ENCODE measurements at regions not wholly inside any gene's neighbourhood (a gene's known extent, or its start where the extent isn't known, plus 50 kb on each side); places are given as distances from the start of the nearest gene placed in this dataset.
"Not testable (repeated sequence)": the region's sequence is repeated elsewhere in the genome, so short reads cannot be mapped to it uniquely, and the experiment has no call there.

GRCh38 chr12:73699318-73699717 is 838.3 kb upstream of the ATXN7L3B start:
- Histone ChIP-seq H3K27me3 (ENCODE audit: insufficient read depth, low read length) (no peaks in the 10 kb centered on the region), H3K36me3 (ENCODE audit: insufficient read depth, low read length) (no peaks in the 10 kb centered on the region), H3K4me3 (ENCODE audit: insufficient read depth, low read length) (no peak overlapping the region), H3K9me3 (ENCODE audit: low read depth, low read length) (peaks cover 2% of the 10 kb centered on the region), H2AFZ (ENCODE audit: low read length) (no peak overlapping the region), H3K27ac (ENCODE audit: low read depth, low read length) (no peak overlapping the region), H3K4me2 (ENCODE audit: insufficient read depth, low read length) (no peak overlapping the region), H3K79me2 (ENCODE audit: insufficient read depth, low read length) (no peaks in the 10 kb centered on the region), H3K4me1 (ENCODE audit: insufficient read depth, low read length) (no peaks in the 10 kb centered on the region), H4K20me1 (ENCODE audit: insufficient read depth, low read length) (no peaks in the 10 kb centered on the region)
- no peak for DNase-seq (ENCODE audit: insufficient read length, low spot score, missing footprints)
- no peak for TF ChIP-seq CTCF (IDR thresholded peaks at IDR 0.05; ENCODE audit: extremely low read depth, low read depth, low read length)

GRCh38 chr12:73714655-73715054 is 823.0 kb upstream of the ATXN7L3B start:
- Histone ChIP-seq H3K79me2 (ENCODE audit: insufficient read depth, low read length) (no peaks in the 10 kb centered on the region), H3K4me3 (ENCODE audit: insufficient read depth, low read length) (no peak overlapping the region), H3K27ac (ENCODE audit: low read depth, low read length) (no peak overlapping the region), H2AFZ (ENCODE audit: low read length) (no peak overlapping the region), H3K27me3 (ENCODE audit: insufficient read depth, low read length) (no peaks in the 10 kb centered on the region), H3K4me1 (ENCODE audit: insufficient read depth, low read length) (no peaks in the 10 kb centered on the region), H4K20me1 (ENCODE audit: insufficient read depth, low read length) (no peaks in the 10 kb centered on the region), H3K4me2 (ENCODE audit: insufficient read depth, low read length) (no peak overlapping the region), H3K36me3 (ENCODE audit: insufficient read depth, low read length) (no peaks in the 10 kb centered on the region), H3K9me3 (ENCODE audit: low read depth, low read length) (peaks cover 2% of the 10 kb centered on the region)
- DNase-seq (ENCODE audit: insufficient read length, low spot score, missing footprints): no peak
- TF ChIP-seq CTCF (IDR thresholded peaks at IDR 0.05; ENCODE audit: extremely low read depth, low read depth, low read length): no peak

- H2AFZ ChIP-seq (ENCODE audit: low read length); H3K36me3 ChIP-seq (ENCODE audit: insufficient read depth, low read length): not testable (repeated sequence)
Observed at GRCh38 chr12:73716143-73716542, 821.5 kb upstream of the ATXN7L3B start.

GRCh38 chr12:73719223-73719622 is 818.4 kb upstream of the ATXN7L3B start:
- Histone ChIP-seq H2AFZ (ENCODE audit: low read length) (no peak overlapping the region), H3K79me2 (ENCODE audit: insufficient read depth, low read length) (no peaks in the 10 kb centered on the region), H3K27me3 (ENCODE audit: insufficient read depth, low read length) (no peaks in the 10 kb centered on the region), H3K9me3 (ENCODE audit: low read depth, low read length) (peaks cover 2% of the 10 kb centered on the region), H3K4me3 (ENCODE audit: insufficient read depth, low read length) (no peak overlapping the region), H3K4me1 (ENCODE audit: insufficient read depth, low read length) (no peaks in the 10 kb centered on the region), H4K20me1 (ENCODE audit: insufficient read depth, low read length) (no peaks in the 10 kb centered on the region), H3K27ac (ENCODE audit: low read depth, low read length) (no peak overlapping the region), H3K36me3 (ENCODE audit: insufficient read depth, low read length) (no peaks in the 10 kb centered on the region), H3K4me2 (ENCODE audit: insufficient read depth, low read length) (no peak overlapping the region)
- no peak for TF ChIP-seq CTCF (IDR thresholded peaks at IDR 0.05; ENCODE audit: extremely low read depth, low read depth, low read length)
- DNase-seq (ENCODE audit: insufficient read length, low spot score, missing footprints): no peak

More at GRCh38 chr12:73716143-73716542, 821.5 kb upstream of the ATXN7L3B start:
- not testable (repeated sequence) for H3K4me2 ChIP-seq (ENCODE audit: insufficient read depth, low read length); H3K27ac ChIP-seq (ENCODE audit: low read depth, low read length); H3K27me3 ChIP-seq (ENCODE audit: insufficient read depth, low read length); H3K4me1 ChIP-seq (ENCODE audit: insufficient read depth, low read length); H3K4me3 ChIP-seq (ENCODE audit: insufficient read depth, low read length); H3K79me2 ChIP-seq (ENCODE audit: insufficient read depth, low read length); DNase-seq (ENCODE audit: insufficient read length, low spot score, missing footprints); H4K20me1 ChIP-seq (ENCODE audit: insufficient read depth, low read length); H3K9me3 ChIP-seq (ENCODE audit: low read depth, low read length)

All from osteoblast (primary cell).